SK-N-SH treated with all-trans-retinoic acid at 6 μM for 48 hours (cell line): ENCODE measurements at regions not wholly inside any gene's neighbourhood (a gene's known extent, or its start where the extent isn't known, plus 50 kb on each side); places are given as distances from the start of the nearest gene placed in this dataset.

ENCODE experiments used
- ATAC-seq: fragments of 200-7000 bp; cut with Tn5 transposase; 3 replicates; pipeline ENCODE4 v1.9.1; 2020; ENCODE audit warnings: mild to moderate bottlenecking, moderate library complexity
- ARNTL ChIP-seq: fragments of 450-650 bp; formaldehyde crosslinking; IDR thresholded peaks from 2 replicates; pipeline ENCODE4 v1.5.0; 2020; ENCODE audit warnings: low read depth, mild to moderate bottlenecking, moderate library complexity, borderline replicate concordance
- CREB5 ChIP-seq: fragments of 250-450 bp; sonication (Bioruptor Pico); IDR thresholded peaks from 2 replicates; pipeline ENCODE4 v1.5.1; 2020; ENCODE audit warnings: low read depth, mild to moderate bottlenecking, moderate library complexity
- CSDC2 ChIP-seq: fragments of 250-450 bp; sonication (Bioruptor Pico); IDR thresholded peaks from 2 replicates; pipeline ENCODE4 v1.5.0; 2020; ENCODE audit warnings: mild to moderate bottlenecking, moderate library complexity
- CSRNP3 ChIP-seq: fragments of 250-450 bp; sonication (Bioruptor Pico); IDR thresholded peaks from 2 replicates; pipeline ENCODE4 v1.5.1; 2021; ENCODE audit warnings: mild to moderate bottlenecking, moderate library complexity
- ESRRG ChIP-seq: fragments of 250-450 bp; sonication (Bioruptor Pico); IDR thresholded peaks from 2 replicates; pipeline ENCODE4 v1.6.1; 2021; ENCODE audit warnings: mild to moderate bottlenecking
- GLIS3 ChIP-seq: fragments of 250-450 bp; sonication (Bioruptor Pico); IDR thresholded peaks from 2 replicates; pipeline ENCODE4 v1.5.0; 2020; ENCODE audit warnings: mild to moderate bottlenecking, moderate library complexity
- ISL1 ChIP-seq: fragments of 250-450 bp; sonication (Bioruptor Pico); IDR thresholded peaks from 2 replicates; pipeline ENCODE4 v2.1.2; 2022; ENCODE audit warnings: mild to moderate bottlenecking, moderate library complexity
- OSR1 ChIP-seq: fragments of 250-450 bp; sonication (Bioruptor Pico); IDR thresholded peaks from 2 replicates; pipeline ENCODE4 v1.8.0; 2022; ENCODE audit warnings: moderate library complexity, mild to moderate bottlenecking, inconsistent platforms
- PATZ1 ChIP-seq: fragments of 250-450 bp; sonication (Bioruptor Pico); IDR thresholded peaks from 2 replicates; pipeline ENCODE4 v1.8.0; 2020; ENCODE audit warnings: mild to moderate bottlenecking, moderate library complexity, borderline replicate concordance
- RARB ChIP-seq: fragments of 250-450 bp; sonication (Bioruptor Pico); IDR thresholded peaks from 2 replicates; pipeline ENCODE4 v1.8.0; 2021; ENCODE audit warnings: mild to moderate bottlenecking, moderate library complexity
- SNAI2 ChIP-seq: fragments of 250-450 bp; sonication (Bioruptor Pico); IDR thresholded peaks from 2 replicates; pipeline ENCODE4 v1.5.0; 2020; ENCODE audit warnings: mild to moderate bottlenecking, moderate library complexity
- TOX ChIP-seq: fragments of 250-450 bp; sonication (Bioruptor Pico); IDR thresholded peaks from 2 replicates; pipeline ENCODE4 v1.8.0; 2021; ENCODE audit warnings: mild to moderate bottlenecking, moderate library complexity, borderline replicate concordance
- TSHZ2 ChIP-seq: fragments of 250-450 bp; sonication (Bioruptor Pico); IDR thresholded peaks from 2 replicates; pipeline ENCODE4 v1.5.0; 2020; ENCODE audit warnings: mild to moderate bottlenecking, moderate library complexity
- ZFP3 ChIP-seq: fragments of 250-450 bp; sonication (Bioruptor Pico); IDR thresholded peaks from 2 replicates; pipeline ENCODE4 v1.5.0; 2020; ENCODE audit warnings: mild to moderate bottlenecking, moderate library complexity
- ZFP30 ChIP-seq: fragments of 450-650 bp; formaldehyde crosslinking; IDR thresholded peaks from 2 replicates; pipeline ENCODE4 v1.5.0; 2022; ENCODE audit warnings: mild to moderate bottlenecking, moderate library complexity
- ZNF565 ChIP-seq: fragments of 450-650 bp; formaldehyde crosslinking; conservative IDR thresholded peaks from 2 replicates; pipeline ENCODE4 v1.5.0; 2020; ENCODE audit warnings: low read depth, mild to moderate bottlenecking, moderate library complexity
- ZNF70 ChIP-seq: fragments of 450-650 bp; formaldehyde crosslinking; IDR thresholded peaks from 2 replicates; pipeline ENCODE4 v1.5.0; 2020; ENCODE audit warnings: mild to moderate bottlenecking, moderate library complexity
- ZNF8 ChIP-seq: fragments of 450-650 bp; formaldehyde crosslinking; IDR thresholded peaks from 2 replicates; pipeline ENCODE4 v1.5.0; 2020; ENCODE audit warnings: mild to moderate bottlenecking, moderate library complexity
- TF ChIP-seq, protein P1 (sequence below): fragments of 250-450 bp; sonication (Bioruptor Pico); IDR thresholded peaks from 2 replicates; pipeline ENCODE4 v1.8.0; 2021; ENCODE audit warnings: low read depth, mild to moderate bottlenecking, moderate library complexity, borderline replicate concordance

GRCh38 chr14:65167072-65167645, 64.8 kb upstream of the MAX start:
- no peak for ATAC-seq
- no peak for TF ChIP-seq CSDC2 (CRISPR knock-in tag)
- TF ChIP-seq PATZ1, result no peak
- no peak for TF ChIP-seq ZNF565 (CRISPR knock-in tag)
- no peak for TF ChIP-seq ZNF70
- TF ChIP-seq GLIS3 (CRISPR knock-in tag), result no peak
- TF ChIP-seq SNAI2, result no peak
- no peak for TF ChIP-seq RARB
- TF ChIP-seq OSR1 (CRISPR knock-in tag), result no peak
- TF ChIP-seq TOX (CRISPR knock-in tag), result no peak
- TF ChIP-seq CSRNP3, result no peak
- TF ChIP-seq, protein P1, sequence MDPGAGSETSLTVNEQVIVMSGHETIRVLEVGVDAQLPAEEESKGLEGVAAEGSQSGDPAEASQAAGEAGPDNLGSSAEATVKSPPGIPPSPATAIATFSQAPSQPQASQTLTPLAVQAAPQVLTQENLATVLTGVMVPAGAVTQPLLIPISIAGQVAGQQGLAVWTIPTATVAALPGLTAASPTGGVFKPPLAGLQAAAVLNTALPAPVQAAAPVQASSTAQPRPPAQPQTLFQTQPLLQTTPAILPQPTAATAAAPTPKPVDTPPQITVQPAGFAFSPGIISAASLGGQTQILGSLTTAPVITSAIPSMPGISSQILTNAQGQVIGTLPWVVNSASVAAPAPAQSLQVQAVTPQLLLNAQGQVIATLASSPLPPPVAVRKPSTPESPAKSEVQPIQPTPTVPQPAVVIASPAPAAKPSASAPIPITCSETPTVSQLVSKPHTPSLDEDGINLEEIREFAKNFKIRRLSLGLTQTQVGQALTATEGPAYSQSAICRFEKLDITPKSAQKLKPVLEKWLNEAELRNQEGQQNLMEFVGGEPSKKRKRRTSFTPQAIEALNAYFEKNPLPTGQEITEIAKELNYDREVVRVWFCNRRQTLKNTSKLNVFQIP, result no peak
- no peak for TF ChIP-seq ESRRG (CRISPR knock-in tag)
- TF ChIP-seq ZFP3 (CRISPR knock-in tag), result no peak

- TF ChIP-seq ARNTL (CRISPR knock-in tag), result no peak
- no peak for TF ChIP-seq ZFP3 (CRISPR knock-in tag)
- no peak for TF ChIP-seq CSRNP3
- TF ChIP-seq TOX (CRISPR knock-in tag), result no peak
- no peak for TF ChIP-seq GLIS3 (CRISPR knock-in tag)
- TF ChIP-seq TSHZ2 (CRISPR knock-in tag), result no peak
- TF ChIP-seq CREB5 (CRISPR knock-in tag), result no peak
- TF ChIP-seq PATZ1, result no peak
- TF ChIP-seq SNAI2, result no peak
- TF ChIP-seq ISL1 (CRISPR knock-in tag), result no peak
- no peak for TF ChIP-seq ZFP30 (CRISPR knock-in tag)
- TF ChIP-seq OSR1 (CRISPR knock-in tag), result no peak
- TF ChIP-seq CSDC2 (CRISPR knock-in tag), result no peak
- TF ChIP-seq ZNF8 (CRISPR knock-in tag), result no peak
- no peak for TF ChIP-seq RARB
- no peak for ATAC-seq
Measured at GRCh38 chr14:65168840-65169239, 66.5 kb upstream of the MAX start.
